Renal cortex interstitium (tissue), 11 donors: ENCODE measurements at regions not wholly inside any gene's neighbourhood (a gene's known extent, or its start where the extent isn't known, plus 50 kb on each side); places are given as distances from the start of the nearest gene placed in this dataset.
"Not testable (repeated sequence)": the region's sequence is repeated elsewhere in the genome, so short reads cannot be mapped to it uniquely, and the experiment has no call there.

ENCODE experiments used
- DNase-seq, 11 donors: peaks; one replicate each; pipeline ENCODE4 v3.0.0-alpha.2; 2013; ENCODE audit warnings: low read depth in 9 of 11, low spot score in 4 of 11; ENCODE audit errors: extremely low read depth in 1 of 11

DNA sequence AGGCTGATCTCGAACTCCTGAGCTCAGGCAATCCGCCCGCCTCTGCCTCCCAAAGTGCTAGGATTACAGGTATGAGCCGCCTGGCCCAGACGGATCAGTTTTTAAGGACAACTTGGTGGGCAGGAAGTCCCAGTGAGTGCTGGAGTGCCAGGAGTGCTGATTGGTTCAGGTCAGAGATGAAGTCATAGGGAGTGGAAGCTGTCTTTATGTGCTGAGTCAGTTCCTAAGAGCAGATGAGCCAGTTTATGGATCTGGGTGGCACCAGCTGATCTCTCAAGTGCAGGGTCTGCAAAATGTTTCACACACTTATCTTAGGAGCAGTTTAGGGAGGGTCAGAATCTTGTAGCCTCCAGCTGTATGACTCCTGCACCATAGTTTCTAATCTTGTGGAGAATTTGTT, 292.1 kb upstream of the ELAVL2 start:
- DNase-seq = no peak

DNA sequence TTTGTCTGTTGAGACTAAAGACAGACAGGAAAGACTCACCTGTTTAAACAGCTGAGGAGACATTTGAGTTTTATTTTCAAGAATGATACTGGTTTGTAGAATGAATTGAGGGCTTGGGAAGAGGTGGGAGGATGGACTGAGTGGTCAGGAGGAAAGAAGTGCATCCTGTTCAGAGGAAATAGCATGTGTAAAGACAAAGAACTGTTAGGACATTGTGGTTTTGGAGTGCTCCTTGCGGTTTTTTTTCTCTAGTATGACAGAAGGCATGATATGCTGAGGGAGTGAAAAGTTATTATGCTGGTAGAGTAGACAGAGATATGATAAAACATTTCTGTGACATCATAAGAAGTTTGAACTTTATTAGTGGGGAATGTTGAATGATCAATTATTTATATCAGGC, 270.7 kb upstream of the ELAVL2 start:
- no peak for DNase-seq

- DNase-seq = no peak
Observed at GRCh38 chr9:24095246-24095645, 269.2 kb upstream of the ELAVL2 start.

GRCh38 chr9:24090566-24090965, 264.5 kb upstream of the ELAVL2 start:
- DNase-seq = no peak

GRCh38 chr9:24073666-24074065, 247.6 kb upstream of the ELAVL2 start:
- DNase-seq = no peak

- no peak for DNase-seq
Observed at GRCh38 chr9:24073007-24073592, 247.1 kb upstream of the ELAVL2 start.

- DNase-seq = no peak
Observed at GRCh38 chr9:24071716-24072115, 245.7 kb upstream of the ELAVL2 start.

- DNase-seq = no peak
Observed at GRCh38 chr9:24071091-24071490, 245.1 kb upstream of the ELAVL2 start.

DNA sequence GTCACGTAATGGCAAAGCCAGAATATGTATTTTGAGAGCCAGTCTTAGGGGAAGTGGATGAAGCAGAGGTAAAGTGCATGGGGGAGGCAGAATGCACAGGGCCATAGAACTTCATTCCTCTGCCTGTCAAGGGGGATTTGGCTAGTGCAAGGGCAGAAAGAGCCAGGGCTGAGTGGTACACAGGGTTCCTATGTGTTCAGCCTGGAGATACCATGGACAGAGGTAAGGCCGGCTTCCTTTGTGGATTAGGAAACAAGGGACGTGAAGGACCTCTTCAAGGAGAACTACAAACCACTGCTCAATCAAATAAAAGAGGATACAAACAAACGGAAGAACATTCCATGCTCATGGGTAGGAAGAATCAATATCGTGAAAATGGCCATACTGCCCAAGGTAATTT, 241.1 kb upstream of the ELAVL2 start:
- not testable (repeated sequence) for DNase-seq

GRCh38 chr9:24059651-24060050, 233.6 kb upstream of the ELAVL2 start:
- no peak for DNase-seq

DNA sequence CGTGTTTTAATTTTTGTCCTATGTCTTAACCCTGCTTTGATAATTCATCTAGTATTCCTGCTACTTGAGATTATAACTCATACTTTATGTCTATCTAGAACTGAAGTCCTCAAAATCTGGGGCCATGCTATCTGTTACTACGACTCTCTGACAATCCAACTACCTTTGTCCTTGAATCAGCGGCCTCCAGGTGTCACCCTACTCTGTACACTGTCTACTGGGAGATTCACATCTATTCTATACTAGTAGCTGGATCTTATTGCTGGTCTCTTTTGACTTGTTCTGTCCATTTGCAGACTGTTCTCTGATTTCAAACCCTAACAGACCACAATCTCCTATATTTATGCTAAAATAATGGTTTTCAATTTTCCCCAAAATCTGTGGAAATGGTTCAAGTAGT, 225.5 kb upstream of the ELAVL2 start:
- no peak for DNase-seq

DNA sequence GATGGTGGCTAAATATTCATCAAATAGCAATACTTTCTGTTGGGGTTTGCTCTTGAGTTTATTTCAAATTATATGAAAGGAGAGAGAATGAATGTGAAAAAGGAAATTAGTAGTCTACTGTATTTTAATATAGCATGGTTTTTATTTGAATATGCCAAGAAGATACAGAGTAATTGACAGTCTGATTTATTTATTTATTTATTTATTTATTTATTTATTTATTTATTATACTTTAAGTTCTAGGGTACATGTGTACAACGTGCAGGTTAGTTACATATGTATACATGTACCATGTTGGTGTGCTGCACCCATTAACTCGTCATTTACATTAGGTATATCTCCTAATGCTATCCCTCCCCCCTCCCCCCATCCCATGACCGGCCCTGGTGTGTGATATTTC, 224.2 kb upstream of the ELAVL2 start:
- DNase-seq = not testable (repeated sequence)

DNA sequence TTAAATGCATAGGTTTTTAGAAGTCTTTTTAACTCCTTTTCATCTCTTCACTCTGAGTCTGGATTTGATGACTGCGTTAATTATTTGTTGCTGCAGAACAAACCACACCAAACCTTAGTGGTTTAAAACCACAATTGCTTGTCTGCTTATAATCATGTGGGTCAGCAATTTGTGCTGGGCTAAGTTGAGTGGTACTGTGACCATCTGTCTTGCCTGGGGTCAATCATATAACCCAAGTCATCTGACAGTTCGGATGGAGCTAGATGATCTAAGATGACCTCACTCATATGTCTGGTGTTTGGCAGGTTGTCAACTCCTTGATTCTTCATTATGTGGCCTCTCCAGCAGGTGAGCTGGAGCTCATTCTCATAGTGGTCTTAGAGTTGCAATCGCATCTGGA, 219.1 kb upstream of the ELAVL2 start:
- DNase-seq = no peak

DNA sequence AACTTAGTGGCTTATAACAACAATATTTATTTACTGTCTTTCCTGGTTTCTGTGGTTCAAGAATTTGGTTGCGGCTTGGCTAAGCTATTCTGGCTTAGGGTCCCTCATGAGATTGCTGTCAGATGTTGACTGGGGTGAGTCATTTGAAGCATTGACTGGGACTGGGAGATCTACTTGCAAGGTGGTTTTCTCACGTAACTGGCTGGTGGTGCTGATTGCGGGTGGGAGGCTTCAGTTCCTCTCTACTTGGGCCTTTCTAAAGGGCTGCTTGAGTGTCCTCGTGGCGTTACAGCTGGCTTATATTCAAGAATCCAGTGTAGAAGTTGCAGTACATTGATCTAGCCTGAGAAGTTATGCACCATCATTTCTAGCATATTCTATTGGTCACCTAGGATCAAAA, 218.5 kb upstream of the ELAVL2 start:
- DNase-seq = no peak

GRCh38 chr9:24041160-24041690, 215.2 kb upstream of the ELAVL2 start:
- DNase-seq = no peak

- no peak for DNase-seq
Observed at GRCh38 chr9:24036459-24036858, 210.4 kb upstream of the ELAVL2 start.

- DNase-seq = no peak
Observed at GRCh38 chr9:24035816-24036215, 209.8 kb upstream of the ELAVL2 start.

- no peak for DNase-seq
Observed at GRCh38 chr9:24011881-24012280, 185.8 kb upstream of the ELAVL2 start.

DNA sequence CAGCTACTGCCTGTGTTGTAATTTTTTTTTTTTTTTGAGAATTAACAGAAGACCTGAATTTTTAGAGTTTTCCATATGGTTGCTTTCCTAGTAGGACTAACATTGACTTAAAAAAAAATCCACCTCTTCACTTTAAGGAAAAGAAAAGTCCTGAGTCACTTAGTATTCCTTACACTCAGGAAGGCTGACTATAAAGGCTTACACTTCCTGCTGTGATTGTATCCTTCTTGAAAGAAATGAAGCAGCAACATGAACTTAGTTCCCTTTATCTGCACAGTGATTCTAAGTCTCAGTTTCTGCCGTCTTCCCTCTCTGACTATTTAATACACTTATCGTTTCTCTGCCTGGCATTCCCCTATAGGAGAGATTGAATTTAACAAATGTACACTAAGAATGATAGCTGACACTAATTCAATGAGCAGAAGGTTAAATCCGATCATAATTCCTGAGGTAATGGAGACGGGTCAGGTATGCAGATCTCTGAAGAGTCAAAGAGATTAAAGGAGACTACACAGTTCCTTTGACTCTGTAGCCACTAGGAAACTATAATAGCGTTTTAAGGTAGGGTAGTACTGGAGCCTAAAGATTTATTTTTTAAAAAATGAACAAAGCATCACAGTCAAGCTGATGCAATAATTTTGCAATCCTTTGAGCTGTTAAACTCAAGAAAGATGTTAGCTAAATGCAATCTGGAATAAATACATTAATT, 185.1 kb upstream of the ELAVL2 start:
- DNase-seq = no peak

DNA sequence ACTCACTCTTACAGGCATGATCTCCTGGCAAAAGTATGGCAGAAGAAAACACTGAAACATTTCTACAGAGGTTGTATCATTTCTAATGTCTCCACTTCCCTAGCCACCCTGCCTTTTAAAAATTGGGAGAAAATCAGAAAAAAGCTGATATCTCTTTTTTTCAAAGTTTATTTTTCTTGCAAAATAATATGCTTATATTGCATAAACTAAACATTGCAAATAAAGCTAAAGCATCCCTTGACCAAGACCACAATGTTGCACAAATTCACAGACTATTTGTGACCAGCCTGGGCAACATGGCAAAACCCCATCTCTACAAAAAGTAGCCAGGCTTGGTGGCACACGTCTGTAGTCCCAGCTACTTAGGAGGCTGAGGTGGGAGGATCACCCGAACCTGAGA, 183.3 kb upstream of the ELAVL2 start:
- no peak for DNase-seq

DNA sequence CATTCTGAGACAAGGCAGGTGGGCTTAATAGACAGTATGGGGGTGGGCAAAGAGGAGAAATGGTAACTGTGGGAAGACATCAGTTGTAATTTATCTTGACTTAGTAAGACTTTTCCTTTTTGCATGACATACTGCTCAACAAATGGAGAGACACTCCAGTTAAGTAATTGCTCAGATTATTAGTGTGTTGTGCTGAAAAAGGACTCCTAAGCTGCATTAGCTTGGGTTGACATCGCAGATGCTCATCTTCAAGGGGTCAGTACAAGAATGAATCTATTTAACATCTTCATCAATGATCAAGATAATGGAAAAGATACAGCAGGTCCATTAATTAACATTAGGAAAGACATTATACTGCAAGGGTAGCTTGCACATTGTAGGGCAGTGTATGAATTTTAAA, 181.1 kb upstream of the ELAVL2 start:
- DNase-seq = no peak
